ENCODE measurements at regions not wholly inside any gene's neighbourhood (a gene's known extent, or its start where the extent isn't known, plus 50 kb on each side); places are given as distances from the start of the nearest gene placed in this dataset.

- DNase-seq: no peak
Observed at GRCh38 chr1:208803011-208803811, 559.0 kb upstream of the PLXNA2 start.

- no peak for DNase-seq
Observed at GRCh38 chr1:208807446-208808127, 563.4 kb upstream of the PLXNA2 start.

GRCh38 chr1:208808301-208808700 is 564.1 kb upstream of the PLXNA2 start:
- DNase-seq: no peak

- no peak for DNase-seq
Observed at GRCh38 chr1:208809876-208810275, 565.7 kb upstream of the PLXNA2 start.

GRCh38 chr1:208818770-208819445 is 574.7 kb upstream of the PLXNA2 start:
- DNase-seq: no peak

GRCh38 chr1:208820580-208821212 is 576.5 kb upstream of the PLXNA2 start:
- DNase-seq: no peak

- no peak for DNase-seq
Observed at GRCh38 chr1:208821939-208822338, 577.8 kb upstream of the PLXNA2 start.

- DNase-seq: no peak
Observed at GRCh38 chr1:208825300-208825699, 581.1 kb upstream of the PLXNA2 start.

- DNase-seq: no peak
Observed at GRCh38 chr1:208829595-208829994, 585.4 kb upstream of the PLXNA2 start.

GRCh38 chr1:208834381-208835096 is 590.4 kb upstream of the PLXNA2 start:
- peak; percentile 89 for DNase-seq

- peak; percentile 93 for DNase-seq
Observed at GRCh38 chr1:208835097-208835463, 590.9 kb upstream of the PLXNA2 start.

- DNase-seq: no peak
Observed at GRCh38 chr1:208835781-208836180, 591.6 kb upstream of the PLXNA2 start.

- peak; percentile 56 for DNase-seq
Observed at GRCh38 chr1:208837242-208837641, 593.1 kb upstream of the PLXNA2 start.

GRCh38 chr1:208841436-208841835 is 597.3 kb upstream of the PLXNA2 start:
- no peak for DNase-seq

GRCh38 chr1:208842451-208842850 is 598.3 kb upstream of the PLXNA2 start:
- DNase-seq: no peak

GRCh38 chr1:208844158-208844557 is 600.0 kb upstream of the PLXNA2 start:
- DNase-seq: no peak

- DNase-seq: no peak
Observed at GRCh38 chr1:208848854-208849253, 604.7 kb upstream of the PLXNA2 start.

- no peak for DNase-seq
Observed at GRCh38 chr1:208850442-208850841, 606.3 kb upstream of the PLXNA2 start.

GRCh38 chr1:208851366-208851765 is 607.2 kb upstream of the PLXNA2 start:
- DNase-seq: no peak

- no peak for DNase-seq
Observed at GRCh38 chr1:208852911-208853310, 608.7 kb upstream of the PLXNA2 start.

GRCh38 chr1:208855403-208855802 is 611.2 kb upstream of the PLXNA2 start:
- no peak for DNase-seq

- no peak for DNase-seq
Observed at GRCh38 chr1:208857465-208857864, 613.3 kb upstream of the PLXNA2 start.

- no peak for DNase-seq
Observed at GRCh38 chr1:208858738-208859137, 614.6 kb upstream of the PLXNA2 start.

Measured in NCI-H2081 treated with DMSO at 0.1 percent for 48 hours (cell line).